Adrenal gland (tissue), 5 donors: ENCODE measurements at regions not wholly inside any gene's neighbourhood (a gene's known extent, or its start where the extent isn't known, plus 50 kb on each side); places are given as distances from the start of the nearest gene placed in this dataset.
"Not testable (repeated sequence)": the region's sequence is repeated elsewhere in the genome, so short reads cannot be mapped to it uniquely, and the experiment has no call there.

Experiments used
- POLR2A ChIP-seq, 2 donors: fragments of 450-650 bp; IDR thresholded peaks; one replicate each; pipeline ENCODE4 v1.6.1; 2017; ENCODE audit warnings: antibody characterized with exemption in 2 of 2, mild to moderate bottlenecking in 2 of 2, moderate library complexity in 1 of 2
- TF ChIP-seq, protein P1 (sequence below), 6 experiments: fragments of 450-650 bp in 4 of 6; fragments of 200-600 bp in 2 of 6; sonication (generic) in 1 of 6; IDR thresholded peaks; 1 replicate in 5 of 6; 2 replicates in 1 of 6; pipeline versions ENCODE4 v1.5.1 to v1.8.0; 2016 to 2021; ENCODE audit warnings: antibody characterized with exemption in 6 of 6, mild to moderate bottlenecking in 2 of 6, moderate library complexity in 1 of 6
- donor health status: DM: no; HTN: no; CAD: no.

DNA sequence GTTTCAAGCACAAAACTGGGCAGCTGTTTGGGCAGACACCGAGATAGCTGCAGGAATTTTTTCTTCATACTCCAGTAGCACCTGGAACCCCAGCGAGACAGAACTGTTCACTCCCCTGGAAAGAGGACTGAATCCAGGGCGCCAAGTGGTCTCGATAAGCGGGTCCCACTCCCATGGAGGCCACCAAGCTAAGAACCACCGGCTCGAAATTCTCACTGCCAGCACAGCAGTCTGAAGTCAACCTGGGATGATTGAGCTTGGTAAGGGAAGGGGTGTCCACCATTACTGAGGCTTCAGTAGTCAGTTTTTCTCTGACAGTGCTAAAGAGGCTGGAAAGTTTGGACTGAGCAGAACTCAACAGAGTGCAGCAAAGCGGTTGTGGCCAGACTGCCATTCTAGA is 590.8 kb upstream of the ZNF722 start:
- TF ChIP-seq, protein P1, sequence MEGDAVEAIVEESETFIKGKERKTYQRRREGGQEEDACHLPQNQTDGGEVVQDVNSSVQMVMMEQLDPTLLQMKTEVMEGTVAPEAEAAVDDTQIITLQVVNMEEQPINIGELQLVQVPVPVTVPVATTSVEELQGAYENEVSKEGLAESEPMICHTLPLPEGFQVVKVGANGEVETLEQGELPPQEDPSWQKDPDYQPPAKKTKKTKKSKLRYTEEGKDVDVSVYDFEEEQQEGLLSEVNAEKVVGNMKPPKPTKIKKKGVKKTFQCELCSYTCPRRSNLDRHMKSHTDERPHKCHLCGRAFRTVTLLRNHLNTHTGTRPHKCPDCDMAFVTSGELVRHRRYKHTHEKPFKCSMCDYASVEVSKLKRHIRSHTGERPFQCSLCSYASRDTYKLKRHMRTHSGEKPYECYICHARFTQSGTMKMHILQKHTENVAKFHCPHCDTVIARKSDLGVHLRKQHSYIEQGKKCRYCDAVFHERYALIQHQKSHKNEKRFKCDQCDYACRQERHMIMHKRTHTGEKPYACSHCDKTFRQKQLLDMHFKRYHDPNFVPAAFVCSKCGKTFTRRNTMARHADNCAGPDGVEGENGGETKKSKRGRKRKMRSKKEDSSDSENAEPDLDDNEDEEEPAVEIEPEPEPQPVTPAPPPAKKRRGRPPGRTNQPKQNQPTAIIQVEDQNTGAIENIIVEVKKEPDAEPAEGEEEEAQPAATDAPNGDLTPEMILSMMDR (IDR thresholded peaks at IDR 0.05): not testable (repeated sequence)
- not testable (repeated sequence) for TF ChIP-seq POLR2A (IDR thresholded peaks at IDR 0.05)
